Fibroblast of skin of right quadriceps (primary cell): ENCODE measurements at regions not wholly inside any gene's neighbourhood (a gene's known extent, or its start where the extent isn't known, plus 50 kb on each side); places are given as distances from the start of the nearest gene placed in this dataset.

Source experiments
- DNase-seq: peaks from one replicate; pipeline ENCODE4 v3.0.0-alpha.2; 2013

DNA sequence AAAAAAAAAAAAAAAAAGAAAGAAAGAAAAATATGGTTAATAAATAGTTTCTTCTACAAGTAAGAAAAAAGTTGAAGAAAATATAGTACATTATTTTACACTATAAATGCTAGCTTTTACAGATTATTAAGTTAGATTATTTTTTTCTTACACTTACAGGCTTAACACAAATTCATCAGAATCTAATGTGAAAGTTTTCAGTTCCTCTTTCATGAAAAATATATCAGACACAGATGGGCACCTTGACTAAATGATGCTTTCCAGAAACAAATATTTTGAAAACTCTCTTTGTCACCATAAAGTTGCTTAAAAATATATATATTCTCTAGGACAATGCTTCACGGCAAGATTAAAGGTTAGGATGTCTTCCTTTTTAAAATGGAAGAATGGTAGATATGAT, 321.8 kb upstream of the HSF2 start:
- no peak for DNase-seq

DNA sequence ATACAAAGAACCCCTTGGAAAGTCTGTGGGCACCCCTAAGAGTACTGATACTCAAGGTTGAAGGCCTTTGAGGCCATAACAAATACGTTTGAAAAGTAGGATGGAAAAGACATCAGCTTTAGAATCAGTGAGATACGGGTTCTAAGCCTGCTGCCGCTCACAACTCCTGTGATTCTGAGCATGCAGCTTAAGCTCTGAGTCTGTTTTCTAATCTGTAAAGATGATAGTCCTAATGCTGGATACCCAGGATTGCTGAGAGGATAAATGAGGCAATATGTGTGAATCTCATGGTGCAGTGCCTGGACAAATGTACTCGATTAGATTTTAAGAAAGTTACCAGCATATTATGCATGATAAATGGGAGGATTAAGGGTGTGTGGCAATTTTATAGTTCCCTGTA, 321.0 kb upstream of the HSF2 start:
- DNase-seq = no peak

DNA sequence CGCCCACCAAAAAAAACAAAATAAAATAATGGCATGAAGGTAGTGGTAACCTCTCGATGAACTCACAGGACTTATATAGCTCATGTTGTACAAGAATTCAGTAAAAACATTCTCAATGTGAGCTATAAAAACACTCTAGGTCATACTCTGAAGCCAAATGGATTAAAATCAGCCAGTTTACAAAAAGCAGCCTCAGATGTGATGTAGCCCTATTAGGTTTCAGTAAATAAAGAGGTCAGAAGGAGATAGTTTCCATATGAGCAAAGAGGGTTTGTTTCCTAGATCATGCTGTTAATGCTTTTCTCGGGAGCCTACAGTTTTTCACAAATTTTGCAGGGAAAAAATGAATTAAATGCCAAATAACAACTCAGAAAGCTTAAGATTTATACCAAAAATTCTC, 319.5 kb upstream of the HSF2 start:
- DNase-seq = no peak

DNA sequence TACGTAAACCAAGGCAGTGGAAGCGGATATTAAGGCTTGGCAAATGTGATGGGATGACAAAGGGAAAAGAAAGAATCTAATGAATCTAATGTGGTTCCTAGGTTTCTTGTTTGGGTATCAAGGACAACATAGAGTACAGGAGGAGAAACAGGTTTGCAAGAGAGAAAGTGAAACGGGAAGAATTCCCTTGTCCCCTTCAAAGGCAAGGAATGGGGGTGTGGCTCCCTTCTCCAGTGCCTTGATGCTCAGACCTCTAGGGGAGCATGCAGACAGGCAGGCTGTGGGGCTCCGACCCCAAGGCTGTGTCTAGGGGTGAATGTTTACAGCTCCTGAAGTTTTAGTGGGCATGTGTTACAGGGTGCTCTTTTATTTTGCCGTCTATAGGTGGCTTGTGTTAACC, 317.5 kb upstream of the HSF2 start:
- DNase-seq = no peak

DNA sequence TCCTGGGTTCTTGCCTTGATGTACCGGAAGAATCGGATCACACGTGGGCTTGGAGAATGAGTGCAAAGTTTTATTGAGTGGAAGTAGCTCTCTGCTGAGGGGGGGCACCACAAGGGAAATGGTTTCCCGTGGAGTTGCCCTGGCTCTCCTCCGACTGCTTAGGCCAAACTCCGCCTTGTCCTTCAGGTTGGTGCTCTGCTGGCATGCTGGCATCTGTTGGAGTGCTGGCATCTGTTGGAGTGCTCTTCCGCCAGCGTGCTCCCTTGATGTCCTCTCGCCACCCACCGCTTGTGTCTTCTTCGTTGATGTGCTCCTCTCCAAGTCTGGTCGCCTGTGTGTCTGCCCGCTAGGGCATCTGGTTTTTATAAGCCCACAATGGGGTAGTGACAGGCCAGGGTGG, 317.1 kb upstream of the HSF2 start:
- no peak for DNase-seq

DNA sequence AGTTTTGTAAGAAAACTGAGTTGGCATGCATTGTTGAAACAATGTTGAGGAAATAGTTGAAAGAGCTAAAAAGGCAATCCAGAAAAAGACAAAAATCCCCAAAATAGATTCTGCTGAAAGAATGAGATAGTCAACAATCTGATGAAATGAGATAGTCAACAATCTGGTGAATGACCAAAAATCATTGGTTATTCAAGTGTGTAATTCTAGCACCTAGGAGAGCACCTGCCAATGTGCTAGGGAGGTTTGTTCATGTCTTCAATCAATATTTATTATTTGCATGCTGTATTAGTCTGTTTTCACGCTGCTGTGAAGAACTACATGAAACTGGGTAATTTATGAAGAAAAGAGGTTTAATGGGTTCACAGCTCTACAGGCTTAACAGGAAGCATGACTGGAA, 307.1 kb upstream of the HSF2 start:
- DNase-seq = no peak

DNA sequence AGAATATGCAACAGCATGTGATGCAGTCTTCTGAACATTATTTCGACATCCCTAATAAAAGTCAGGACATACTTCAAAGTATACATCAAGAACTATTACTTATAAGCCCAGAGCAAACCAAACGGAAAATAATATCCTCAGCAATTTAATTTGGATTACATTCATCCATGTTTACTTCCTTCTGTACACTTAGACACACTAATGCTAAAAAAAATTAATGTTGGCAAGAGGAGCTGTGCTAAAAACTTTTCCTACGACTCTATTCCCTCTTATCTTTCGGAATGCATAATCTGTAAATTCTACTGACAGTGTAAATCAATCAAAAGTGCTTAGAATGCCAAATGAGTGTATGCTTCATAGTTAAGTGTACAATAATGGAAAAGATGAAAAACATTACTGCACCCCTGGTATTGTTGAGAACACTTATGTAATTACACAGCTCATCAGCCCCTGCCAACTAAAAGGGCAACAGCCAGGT, 301.2 kb upstream of the HSF2 start:
- no peak for DNase-seq

DNA sequence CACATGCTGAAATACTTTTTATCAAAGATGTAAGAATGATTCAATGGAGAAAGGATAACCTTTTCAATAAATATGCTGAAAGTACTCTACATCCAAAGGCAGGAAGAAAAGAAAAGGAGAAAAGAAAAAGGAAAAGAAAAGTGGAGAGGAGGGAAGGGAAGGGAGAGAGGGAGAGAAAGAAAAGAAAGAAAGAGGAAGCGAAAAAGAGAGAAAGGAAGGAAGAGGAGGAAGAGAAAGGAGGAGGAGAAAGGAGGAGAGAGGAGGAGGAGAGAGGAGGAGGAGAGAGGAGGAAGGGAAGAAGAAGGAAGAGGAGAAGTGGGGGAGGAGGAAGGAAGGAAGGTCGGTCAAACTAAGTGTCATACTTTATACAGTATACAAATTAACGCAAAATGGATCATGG, 297.4 kb upstream of the HSF2 start:
- no peak for DNase-seq

DNA sequence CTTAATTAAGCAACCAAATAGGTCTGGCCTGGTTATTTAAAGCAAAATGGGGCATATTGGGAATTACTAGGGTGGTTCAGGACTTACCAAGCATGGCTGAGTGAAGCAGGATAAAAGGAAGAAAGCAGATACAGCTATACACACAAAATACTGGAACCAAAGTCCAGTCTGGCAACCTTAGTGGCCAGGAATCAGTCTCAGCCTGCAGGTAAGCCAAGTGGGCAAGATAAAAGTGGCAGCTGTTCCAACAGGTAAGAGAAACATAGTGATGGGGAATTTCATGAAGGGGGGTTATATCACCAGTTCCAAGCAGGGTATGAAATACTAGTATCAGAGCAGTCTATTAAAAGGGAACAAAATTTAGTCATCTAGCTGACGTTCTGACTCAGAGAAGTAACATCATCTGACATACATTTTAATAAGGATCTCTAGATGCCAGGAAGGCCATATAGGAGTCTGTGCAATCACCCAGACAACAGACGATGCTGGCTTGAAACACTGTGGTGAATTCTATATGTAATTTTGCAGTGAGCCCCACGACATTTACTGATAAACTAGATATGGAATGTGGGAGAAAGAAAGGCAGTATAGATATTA, 292.1 kb upstream of the HSF2 start:
- DNase-seq = no peak

DNA sequence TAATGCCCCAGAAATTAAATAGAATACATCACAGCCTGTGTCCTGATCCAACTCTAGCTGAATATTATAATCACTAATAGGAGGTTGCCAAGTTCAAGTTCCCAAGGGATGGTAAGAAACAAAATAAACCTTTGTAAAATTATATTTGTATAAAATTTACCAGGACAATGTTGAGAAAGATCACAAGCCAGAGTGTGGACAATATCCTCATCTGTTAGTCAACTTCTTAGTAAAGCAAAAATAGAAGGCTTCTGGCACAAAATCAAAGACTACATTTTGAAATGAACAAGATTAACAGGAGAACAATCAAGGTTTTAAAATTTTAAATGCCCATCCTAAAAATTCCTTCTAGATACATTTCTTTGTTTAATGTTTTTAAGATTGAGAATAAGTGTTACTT, 290.4 kb upstream of the HSF2 start:
- no peak for DNase-seq

DNA sequence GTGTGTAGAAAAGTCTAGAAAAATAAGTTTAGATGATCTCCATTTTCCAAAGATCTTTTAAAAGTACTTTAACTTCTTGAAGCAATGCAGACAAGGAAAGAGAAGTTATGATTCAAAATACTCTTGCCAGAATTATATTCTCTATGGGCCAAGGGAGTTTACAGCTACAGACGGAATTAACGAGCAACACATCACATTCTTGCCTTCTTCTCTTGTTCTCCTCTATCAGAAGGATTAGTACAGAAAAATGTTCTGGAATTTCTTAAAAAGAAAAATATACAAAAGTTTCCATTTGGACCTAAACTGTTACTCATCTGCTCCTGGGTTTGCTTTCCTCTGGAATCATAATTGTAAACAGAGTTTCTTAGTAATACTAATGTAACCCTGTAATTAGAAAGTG, 284.7 kb upstream of the HSF2 start:
- no peak for DNase-seq

DNA sequence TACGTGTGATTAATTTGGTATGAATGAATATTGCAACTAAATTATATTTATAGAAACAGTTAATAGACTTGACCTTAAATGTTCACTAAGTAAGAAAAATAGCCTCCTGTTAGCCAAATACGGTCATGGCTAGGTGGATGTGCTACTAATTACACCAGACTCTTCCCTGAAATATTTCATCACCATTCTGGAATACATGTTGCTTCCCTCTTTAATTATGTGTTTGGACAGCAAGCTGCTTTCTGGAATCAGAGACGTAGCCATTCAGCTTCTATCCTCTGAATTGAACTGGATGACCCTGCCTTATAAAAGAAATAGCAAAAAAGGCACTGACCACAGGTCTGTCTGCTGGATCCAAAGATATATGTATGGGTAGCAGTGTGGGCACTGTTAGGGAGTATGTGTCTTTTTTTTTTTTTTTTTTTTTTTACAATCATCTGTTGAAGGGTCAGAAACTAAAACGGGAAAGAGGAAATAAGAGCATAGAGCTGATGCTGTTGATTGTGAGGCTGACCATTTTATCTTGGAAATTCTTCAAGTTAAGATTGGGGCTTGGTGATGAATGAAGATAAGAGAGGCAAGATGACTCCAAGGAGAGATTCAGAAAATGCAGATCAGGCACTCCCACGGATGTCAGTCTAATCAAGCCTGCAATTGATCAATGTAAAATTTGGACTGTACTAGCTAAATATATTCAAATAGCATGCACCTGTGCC, 283.2 kb upstream of the HSF2 start:
- DNase-seq = no peak

DNA sequence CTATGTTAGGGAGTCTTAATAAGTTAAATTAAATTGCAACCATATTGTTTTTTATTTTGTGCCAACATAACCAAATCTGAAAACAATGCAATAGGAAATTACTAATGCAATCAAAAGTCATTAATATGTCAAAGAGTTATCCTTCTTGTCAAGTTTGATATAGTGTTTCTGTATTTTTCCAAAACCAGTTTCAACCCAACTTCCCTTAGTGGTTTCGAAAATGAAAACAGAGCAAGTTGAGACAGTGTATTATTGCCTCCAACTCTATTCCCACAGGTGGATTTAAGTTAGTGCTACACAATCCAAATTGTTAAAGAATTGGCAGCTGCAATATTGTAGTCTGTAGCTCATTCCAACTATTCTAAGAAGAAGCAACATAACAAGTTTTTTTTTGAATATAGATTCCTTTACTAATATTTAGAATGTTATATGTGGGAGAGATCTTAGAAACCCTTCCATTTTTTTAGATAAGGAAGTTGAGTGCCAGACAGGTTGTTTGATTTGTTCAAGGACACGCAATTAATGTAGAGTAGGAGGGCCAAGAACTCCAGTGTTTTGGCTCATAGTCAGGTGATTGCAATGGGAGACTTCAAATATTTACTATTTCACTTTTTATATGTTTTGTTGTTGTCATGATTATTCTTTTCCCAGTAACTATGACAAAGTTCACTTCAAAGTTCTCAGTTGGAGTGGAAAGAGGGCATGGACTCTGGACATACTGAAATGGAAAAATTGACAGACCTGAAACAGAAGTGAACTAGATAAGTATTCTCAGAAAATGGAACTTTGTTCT, 282.4 kb upstream of the HSF2 start:
- no peak for DNase-seq

DNA sequence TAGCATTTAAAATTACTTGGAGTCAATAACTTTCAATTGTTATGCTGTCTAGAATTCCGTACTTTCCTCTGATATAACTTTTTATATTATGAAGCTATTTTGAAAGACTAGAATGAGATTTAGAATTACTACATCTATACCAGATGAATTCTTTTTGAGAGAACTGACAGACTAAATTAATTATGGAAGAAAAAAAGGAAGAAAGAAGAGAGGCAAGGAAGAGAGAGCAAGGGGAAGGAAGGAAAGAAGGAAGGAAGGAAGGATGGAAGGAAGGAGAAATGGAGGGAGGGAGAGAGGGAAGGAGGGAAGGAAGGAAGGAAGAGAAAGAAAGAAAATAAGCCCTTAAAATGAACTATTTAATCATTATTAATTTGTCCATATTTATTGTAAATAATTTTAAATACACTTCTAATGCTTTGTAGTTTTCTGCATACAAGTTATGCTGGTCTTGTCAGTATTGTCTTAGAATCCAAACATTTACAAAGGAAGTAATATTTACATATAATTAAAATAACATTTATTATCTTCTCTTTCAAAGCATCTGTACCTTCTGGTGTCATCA, 280.4 kb upstream of the HSF2 start:
- no peak for DNase-seq

DNA sequence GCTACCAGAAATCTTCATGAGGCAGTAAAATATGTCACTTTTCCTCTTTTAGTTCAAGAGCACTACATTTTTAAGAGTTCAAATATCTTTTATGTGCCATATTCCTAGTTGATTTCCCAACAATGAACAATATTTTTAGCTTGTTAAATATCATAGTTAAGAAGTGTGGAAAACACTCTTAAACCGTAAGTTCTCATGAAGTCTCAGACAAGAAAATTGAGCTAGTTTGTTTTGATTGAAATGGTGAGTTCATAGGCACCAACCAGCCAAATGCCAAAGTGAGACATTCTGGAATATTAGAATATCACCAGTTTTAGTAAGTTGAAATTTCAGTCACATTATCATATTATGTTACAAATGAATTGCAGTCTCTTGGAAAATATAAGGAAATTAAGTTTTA, 277.2 kb upstream of the HSF2 start:
- DNase-seq = no peak

DNA sequence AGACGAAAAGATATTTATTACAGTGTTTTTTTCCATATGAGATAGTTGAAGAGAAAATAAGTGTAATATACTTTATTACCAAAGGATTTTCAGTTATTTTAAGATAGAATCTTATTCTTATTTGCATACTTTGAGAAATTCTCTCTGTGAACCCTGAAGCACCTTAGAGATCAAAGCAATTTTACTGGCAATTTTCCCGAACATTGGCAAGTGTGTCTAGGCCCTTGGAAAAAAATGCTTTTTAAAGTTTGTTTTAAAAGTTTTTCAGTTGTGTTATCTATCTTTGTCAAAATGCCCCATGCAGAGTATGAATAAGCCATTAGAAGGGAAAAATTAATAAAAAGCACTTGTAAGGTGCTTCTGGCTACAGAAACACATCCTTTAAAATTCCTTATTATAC, 276.8 kb upstream of the HSF2 start:
- DNase-seq = no peak

DNA sequence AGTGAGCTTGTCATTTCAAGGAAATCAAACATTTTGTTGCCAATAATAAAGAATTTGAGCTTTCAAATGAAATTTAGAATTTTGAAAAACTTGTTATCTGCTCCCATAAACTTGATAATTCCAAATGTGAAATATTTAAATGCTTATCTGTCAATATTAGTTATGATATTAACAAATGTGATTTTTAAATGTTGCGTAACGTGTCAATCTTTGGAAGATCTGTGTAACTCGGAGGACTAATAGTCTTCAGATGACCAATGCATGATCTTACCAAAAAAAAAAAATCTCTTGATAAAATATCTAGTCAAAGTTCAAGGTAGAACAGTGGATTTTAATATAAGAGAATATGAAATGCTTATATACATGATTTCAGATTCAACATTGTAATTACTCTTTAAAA, 274.5 kb upstream of the HSF2 start:
- DNase-seq = no peak

DNA sequence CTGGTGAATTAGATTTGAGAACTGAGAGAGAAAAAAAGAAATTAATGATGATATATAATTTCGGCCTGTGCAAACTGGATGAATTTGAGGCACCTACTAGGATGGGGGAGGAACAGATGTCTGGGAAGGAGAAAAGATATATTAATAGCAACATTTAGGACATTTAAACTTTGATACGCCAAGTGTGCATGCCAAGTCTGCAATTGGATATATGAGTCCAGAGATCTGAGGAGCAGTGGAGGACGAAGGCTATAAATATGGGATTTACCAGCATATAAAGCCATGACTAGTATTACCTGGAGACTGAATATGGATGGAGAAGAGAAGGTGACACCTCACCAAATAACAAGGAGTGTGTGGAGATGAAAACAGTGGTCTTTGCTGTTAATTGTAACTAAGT, 272.6 kb upstream of the HSF2 start:
- DNase-seq = no peak

DNA sequence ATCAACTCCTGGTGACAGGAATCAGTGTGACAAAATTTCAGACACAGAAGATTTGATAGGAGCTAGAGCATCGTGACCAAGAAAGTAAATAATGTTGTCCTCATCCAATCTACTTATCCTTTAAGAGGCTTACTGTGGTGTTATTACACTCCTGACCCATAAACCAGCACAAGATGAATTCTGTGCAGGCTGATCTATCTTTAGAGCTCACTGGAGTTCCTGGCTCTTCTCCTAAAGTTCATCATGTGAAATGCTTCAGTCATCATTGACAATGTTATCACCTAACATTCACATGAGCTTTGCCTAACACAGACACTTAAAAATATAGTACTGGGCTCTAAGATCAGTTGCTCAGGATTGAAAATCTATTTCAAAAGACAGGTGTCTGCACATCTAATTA, 271.0 kb upstream of the HSF2 start:
- DNase-seq = no peak

DNA sequence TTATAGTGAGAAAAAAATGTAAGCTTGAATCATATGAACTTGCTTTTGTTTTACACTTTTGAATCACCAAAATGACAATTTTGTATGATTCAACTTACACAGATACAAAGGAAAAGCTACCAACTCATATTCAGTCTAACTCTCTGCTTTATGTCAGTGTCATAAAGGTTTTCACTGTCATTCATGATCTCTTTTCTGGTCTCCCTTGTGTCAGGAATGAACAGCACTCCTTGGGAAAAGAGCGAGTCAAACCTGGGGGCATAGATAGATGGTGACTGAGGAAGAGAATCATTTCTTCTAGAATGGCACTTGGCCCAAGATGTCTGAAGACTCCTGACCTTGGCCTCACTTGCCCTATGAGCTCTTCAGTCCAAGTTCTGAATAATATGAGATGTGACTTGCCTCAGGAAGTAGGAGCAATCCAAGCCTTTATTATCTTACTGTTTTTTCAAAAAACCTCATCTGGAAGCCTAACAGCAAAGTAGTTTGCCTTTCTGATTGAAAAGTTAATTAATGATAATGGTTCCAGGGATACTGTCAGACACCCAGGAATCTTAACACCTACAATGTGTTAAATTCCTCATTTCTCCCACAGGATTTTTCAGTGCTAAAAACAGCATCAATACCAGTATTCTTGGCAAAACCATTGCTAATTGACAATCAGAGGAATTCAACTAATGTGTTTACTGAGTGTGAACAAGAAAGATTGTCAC, 270.0 kb upstream of the HSF2 start:
- DNase-seq = no peak

DNA sequence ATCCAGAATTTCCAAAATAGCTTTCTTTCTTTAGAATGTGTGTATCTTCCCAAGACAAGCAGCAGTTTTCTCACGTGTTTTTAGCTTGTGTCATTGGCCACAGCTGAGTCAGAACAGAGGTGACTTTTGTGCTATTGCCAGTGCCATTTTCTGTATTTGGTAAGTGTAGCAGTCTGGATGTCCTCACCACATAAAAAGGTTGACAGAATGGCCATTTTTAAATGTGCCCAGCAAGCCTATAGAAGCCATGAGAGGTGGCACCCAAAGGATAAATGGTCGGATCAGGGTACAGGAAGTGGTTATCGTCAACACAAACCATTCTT, 269.5 kb upstream of the HSF2 start:
- DNase-seq = no peak

DNA sequence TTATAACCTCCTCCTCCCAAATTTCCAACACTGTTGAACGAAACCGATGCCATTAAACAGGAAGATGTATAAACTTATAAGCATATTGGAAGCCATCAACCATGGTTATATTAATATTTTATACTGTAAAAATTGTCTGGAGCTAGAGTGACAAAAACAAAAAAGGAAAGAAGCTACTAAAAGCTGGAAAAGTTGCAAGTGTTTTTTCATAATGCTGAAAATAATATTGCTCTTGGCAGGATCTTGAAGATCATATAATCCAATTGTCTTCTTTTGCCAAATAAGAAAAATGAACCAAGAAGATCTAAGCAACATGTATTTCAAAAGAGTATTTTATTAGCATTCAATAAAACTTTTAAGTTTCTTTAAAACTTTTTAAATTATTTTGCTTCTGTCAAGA, 268.9 kb upstream of the HSF2 start:
- DNase-seq = no peak

DNA sequence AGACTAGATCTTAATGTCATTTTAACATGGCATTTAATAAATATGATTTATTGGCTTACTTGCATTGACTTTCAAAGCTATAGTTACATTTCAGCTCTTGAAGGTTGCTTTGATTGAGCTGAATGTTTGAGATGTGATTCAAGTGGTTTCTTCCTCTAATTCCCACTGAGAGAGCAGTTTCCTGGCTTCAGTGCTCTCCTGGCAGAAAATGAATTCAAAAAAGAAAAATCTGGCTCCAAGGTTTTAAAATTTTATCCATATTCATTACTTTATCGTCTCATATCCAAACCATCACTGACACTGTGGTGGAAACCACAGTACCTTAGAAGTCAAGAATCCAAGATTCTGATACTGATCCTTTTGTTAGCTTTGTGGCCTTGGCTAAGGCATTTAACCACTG, 263.1 kb upstream of the HSF2 start:
- no peak for DNase-seq

DNA sequence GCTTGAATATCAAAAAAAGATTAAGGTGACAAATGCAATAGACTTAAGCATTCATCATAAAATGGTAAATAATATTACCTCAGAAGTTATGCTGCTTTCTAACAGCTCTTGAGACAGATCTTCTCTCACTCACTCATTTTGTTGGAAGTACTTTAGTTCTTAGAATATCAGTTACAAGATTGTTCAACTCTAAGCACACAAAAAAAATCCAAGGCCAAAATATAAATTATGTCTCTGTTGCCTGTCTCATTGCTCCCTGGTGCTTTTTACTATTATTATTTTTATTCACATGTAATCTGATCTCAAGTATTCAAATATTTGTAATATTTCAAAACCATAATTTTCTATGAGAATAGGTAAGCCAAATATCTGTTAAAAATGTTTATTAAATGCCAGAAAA, 259.4 kb upstream of the HSF2 start:
- no peak for DNase-seq
